Endothelial cell of umbilical vein (primary cell): ENCODE measurements at regions not wholly inside any gene's neighbourhood (a gene's known extent, or its start where the extent isn't known, plus 50 kb on each side); places are given as distances from the start of the nearest gene placed in this dataset.

Experiments
- CTCF ChIP-seq, 2 donors: IDR thresholded peaks; 1 replicate in 1 of 2; 2 replicates in 1 of 2; pipeline ENCODE4 v1.5.1; 2011; ENCODE audit warnings: low read length in 2 of 2, mild to moderate bottlenecking in 2 of 2, moderate library complexity in 2 of 2, control low read depth in 1 of 2, inconsistent platforms in 1 of 2, low read depth in 1 of 2; ENCODE audit not compliant: insufficient read depth in 1 of 2; ENCODE audit errors: extremely low read depth in 1 of 2
- EZH2 ChIP-seq: IDR thresholded peaks from 2 replicates; pipeline ENCODE4 v1.6.1; 2012; ENCODE audit warnings: borderline replicate concordance, low read depth, mild to moderate bottlenecking, moderate library complexity, low read length, inconsistent platforms; ENCODE audit not compliant: severe bottlenecking
- MAX ChIP-seq: IDR thresholded peaks from 2 replicates; pipeline ENCODE4 v1.6.1; 2011; ENCODE audit not compliant: insufficient read depth, insufficient read length
- POLR2A ChIP-seq: IDR thresholded peaks from 2 replicates; pipeline ENCODE4 v1.6.1; 2012; ENCODE audit warnings: low read depth, mild to moderate bottlenecking, control low read depth, low read length

DNA sequence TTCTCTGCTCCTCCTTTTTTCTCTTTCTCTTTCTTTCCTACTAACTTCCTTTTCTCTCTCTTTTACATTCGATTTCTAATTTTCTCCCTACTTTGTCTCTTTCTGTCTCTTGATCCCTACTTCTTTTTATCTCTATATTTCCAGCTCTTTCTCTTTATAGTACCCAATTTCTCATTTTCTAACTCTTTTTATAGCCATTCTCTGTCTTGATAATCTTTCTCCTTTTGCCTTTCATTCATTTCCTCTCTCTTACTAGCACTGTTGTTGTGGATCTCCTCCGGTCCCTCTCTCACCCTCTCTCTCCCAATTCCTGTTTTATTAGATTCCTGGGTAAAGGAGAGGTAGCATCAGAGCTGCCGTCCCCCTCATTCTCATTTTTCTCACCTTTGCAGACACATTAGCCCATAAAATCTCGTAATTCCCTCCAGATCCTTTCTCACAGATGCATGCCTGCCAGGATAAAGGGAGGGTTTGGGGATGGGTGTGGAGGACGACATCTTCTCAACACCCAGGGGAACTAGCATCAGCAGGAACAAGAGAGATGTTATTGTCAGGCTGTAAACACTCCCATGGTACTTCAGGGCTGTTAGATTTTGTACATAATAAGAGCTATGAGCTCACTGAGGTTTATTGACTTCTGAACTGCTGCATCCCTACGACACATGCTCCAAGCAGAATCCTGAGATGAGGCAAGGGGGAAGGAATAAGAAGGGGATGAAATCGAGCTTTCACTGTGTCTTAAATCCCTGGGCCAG lies 159.0 kb upstream of the GALNT2 start:
- TF ChIP-seq CTCF (IDR thresholded peaks at IDR 0.05; ENCODE audit: extremely low read depth in 1 of 2, insufficient read depth in 1 of 2, low read depth in 1 of 2, low read length in 2 of 2) (no peak), EZH2 (no peak), MAX (no peak), POLR2A (no peak)
